Ishikawa (cell line): ENCODE measurements at regions not wholly inside any gene's neighbourhood (a gene's known extent, or its start where the extent isn't known, plus 50 kb on each side); places are given as distances from the start of the nearest gene placed in this dataset.

Experiments used
- CEBPB ChIP-seq: IDR thresholded peaks from 2 replicates; pipeline ENCODE4 v1.6.1; 2012
- CREB1 ChIP-seq: IDR thresholded peaks from 2 replicates; pipeline ENCODE4 v1.6.1; 2012; ENCODE audit warnings: low read depth
- EGR1 ChIP-seq: IDR thresholded peaks from 2 replicates; pipeline ENCODE4 v1.6.1; 2012
- EP300 ChIP-seq: IDR thresholded peaks from 2 replicates; pipeline ENCODE4 v1.6.1; 2012; ENCODE audit warnings: borderline replicate concordance
- FOXM1 ChIP-seq: IDR thresholded peaks from 2 replicates; pipeline ENCODE4 v1.6.1; 2012; ENCODE audit warnings: low read depth, borderline replicate concordance
- MAX ChIP-seq: IDR thresholded peaks from 2 replicates; pipeline ENCODE4 v1.6.1; 2012
- NFIC ChIP-seq: IDR thresholded peaks from 2 replicates; pipeline ENCODE4 v1.6.1; 2012
- RAD21 ChIP-seq: IDR thresholded peaks from 2 replicates; pipeline ENCODE4 v1.6.1; 2012; ENCODE audit warnings: low read depth
- REST ChIP-seq: IDR thresholded peaks from 2 replicates; pipeline ENCODE4 v1.6.1; 2012; ENCODE audit warnings: low read depth, mild to moderate bottlenecking
- TAF1 ChIP-seq: IDR thresholded peaks from 2 replicates; pipeline ENCODE4 v1.6.1; 2012; ENCODE audit warnings: low read depth, mild to moderate bottlenecking
- TCF12 ChIP-seq: IDR thresholded peaks from 2 replicates; pipeline ENCODE4 v1.6.1; 2012; ENCODE audit warnings: low read depth
- TEAD4 ChIP-seq: IDR thresholded peaks from 2 replicates; pipeline ENCODE4 v1.6.1; 2012
- USF1 ChIP-seq: IDR thresholded peaks from 2 replicates; pipeline ENCODE4 v1.6.1; 2012
- YY1 ChIP-seq: IDR thresholded peaks from 2 replicates; pipeline ENCODE4 v1.6.1; 2012; ENCODE audit warnings: low read depth
- ZBTB7A ChIP-seq: IDR thresholded peaks from 2 replicates; pipeline ENCODE4 v1.6.1; 2012; ENCODE audit warnings: low read depth

- TF ChIP-seq EP300 = no peak
- no peak for TF ChIP-seq TEAD4
- no peak for TF ChIP-seq TCF12
- no peak for TF ChIP-seq YY1
- TF ChIP-seq NFIC = no peak
- no peak for TF ChIP-seq TAF1
- no peak for TF ChIP-seq EGR1
- TF ChIP-seq USF1 = no peak
- TF ChIP-seq RAD21 = no peak
Observed at GRCh38 chr4:14850455-14851097, 151.7 kb upstream of the CPEB2 start.

GRCh38 chr4:14853176-14853943 is 148.9 kb upstream of the CPEB2 start:
- TF ChIP-seq MAX (no peak), EGR1 (no peak)

- TF ChIP-seq EP300 = no peak
- no peak for TF ChIP-seq EGR1
- TF ChIP-seq NFIC = no peak
- TF ChIP-seq TEAD4 = no peak
- no peak for TF ChIP-seq YY1
- TF ChIP-seq REST = no peak
- no peak for TF ChIP-seq FOXM1
- TF ChIP-seq TCF12 = no peak
- TF ChIP-seq USF1 = no peak
- TF ChIP-seq RAD21 = no peak
- no peak for TF ChIP-seq MAX
- TF ChIP-seq CREB1 = no peak
Observed at GRCh38 chr4:14855719-14856061, 146.6 kb upstream of the CPEB2 start.

GRCh38 chr4:14856062-14856933 is 146.0 kb upstream of the CPEB2 start:
- TF ChIP-seq EP300 = no peak
- no peak for TF ChIP-seq CREB1
- TF ChIP-seq REST = no peak
- no peak for TF ChIP-seq MAX
- no peak for TF ChIP-seq RAD21
- TF ChIP-seq TAF1 = no peak
- no peak for TF ChIP-seq YY1
- no peak for TF ChIP-seq CEBPB
- TF ChIP-seq USF1 = no peak
- no peak for TF ChIP-seq TEAD4
- no peak for TF ChIP-seq NFIC
- TF ChIP-seq ZBTB7A = no peak
- no peak for TF ChIP-seq FOXM1
- no peak for TF ChIP-seq EGR1
- TF ChIP-seq TCF12 = no peak

- TF ChIP-seq CREB1 (no peak), REST (no peak), ZBTB7A (no peak), EGR1 (no peak), TEAD4 (no peak), CEBPB (no peak), NFIC (no peak), MAX (no peak), USF1 (no peak), YY1 (no peak), TCF12 (no peak), EP300 (no peak), TAF1 (no peak), RAD21 (no peak), FOXM1 (no peak)
Observed at GRCh38 chr4:14856934-14857235, 145.4 kb upstream of the CPEB2 start.
